Heart left ventricle (tissue), 16 donors: ENCODE measurements at regions not wholly inside any gene's neighbourhood (a gene's known extent, or its start where the extent isn't known, plus 50 kb on each side); places are given as distances from the start of the nearest gene placed in this dataset.

Experiments
- ATAC-seq, 4 donors: fragments of 200-7000 bp; cut with Tn5 transposase; one replicate each; pipeline ENCODE4 v1.9.1; 2020 to 2022; ENCODE audit warnings: moderate library complexity in 4 of 4, mild to moderate bottlenecking in 3 of 4, moderate number of reproducible peaks in 1 of 4
- DNase-seq, 5 donors: peaks; one replicate each; pipeline ENCODE4 v3.0.0-alpha.2; 2020
- H3K27ac ChIP-seq, 12 donors: fragments of 200-600 bp; sonication (generic) in 4 of 12; one replicate each; pipeline versions ENCODE4 v1.5.0 to v1.8.0; 2016 to 2022; ENCODE audit warnings: mild to moderate bottlenecking in 2 of 12
- H3K27me3 ChIP-seq, 9 donors: fragments of 200-600 bp; sonication (generic) in 2 of 9; one replicate each; pipeline versions ENCODE4 v1.5.1 to v1.8.0; 2016 to 2022; ENCODE audit warnings: mild to moderate bottlenecking in 3 of 9
- H3K36me3 ChIP-seq, 9 donors: fragments of 200-600 bp; sonication (generic) in 2 of 9; one replicate each; pipeline versions ENCODE4 v1.5.0 to v1.8.0; 2018 to 2022; ENCODE audit warnings: mild to moderate bottlenecking in 2 of 9
- H3K4me1 ChIP-seq, 12 donors: fragments of 200-600 bp; sonication (generic) in 4 of 12; one replicate each; pipeline versions ENCODE4 v1.5.0 to v1.8.0; 2016 to 2022; ENCODE audit warnings: mild to moderate bottlenecking in 3 of 12
- H3K4me3 ChIP-seq, 12 donors: fragments of 200-600 bp; sonication (generic) in 4 of 12; one replicate each; pipeline versions ENCODE4 v1.5.0 to v1.8.0; 2017 to 2022; ENCODE audit warnings: mild to moderate bottlenecking in 9 of 12, moderate library complexity in 4 of 12
- H3K9me3 ChIP-seq, 12 donors: fragments of 200-600 bp; sonication (generic) in 4 of 12; one replicate each; pipeline versions ENCODE4 v1.5.0 to v1.8.0; 2016 to 2022; ENCODE audit warnings: mild to moderate bottlenecking in 1 of 12
- POLR2A ChIP-seq, 2 donors: fragments of 450-650 bp; IDR thresholded peaks; one replicate each; pipeline ENCODE4 v1.6.1; 2017; ENCODE audit warnings: antibody characterized with exemption in 2 of 2, mild to moderate bottlenecking in 2 of 2, moderate library complexity in 2 of 2
- WGBS, 4 donors: extraction: QIAGEN DNeasy Blood & Tissue Kit in 2 of 4; methylation state at CpG; one replicate each; pipeline versions ENCODE4 v1.1.5 to v1.1.7; 2013 to 2018; 5-methylcytosine and 5-hydroxymethylcytosine counted together
- intact Hi-C, 10 donors: fragments of 100-400 bp; cut with DNase I; formaldehyde crosslinking; loops; one replicate each; pipeline versions ENCODE4 v1.11.1 to v1.14.2; 2022
- TF ChIP-seq, protein P1 (sequence below), 12 donors: fragments of 200-600 bp; sonication (generic) in 4 of 12; IDR thresholded peaks; one replicate each; pipeline versions ENCODE4 v1.5.0 to v1.8.0; 2018 to 2022; ENCODE audit warnings: antibody characterized with exemption in 12 of 12, mild to moderate bottlenecking in 5 of 12
- donor health status: ischemic (EF 13 %, LVEDD 7.1; RV severe dilation, severe dysfunction).
- donor health status: healthy with polysubstance abuse.
- donor health status: DM: no; HTN: yes; CAD: no.
- donor health status: DM: no; HTN: no; CAD: no.
- donor health status: ischemic (EF 25% LVEDD 6.9; RV normal size, moderate dysfunction).
- donor health status: ischemic (EF 25% LVEDD 5.7; RV mildly dilated, moderate dysfunction).
- donor health status: healthy.
- donor health status: DM: yes; HTN: yes; CAD: no.
- donor health status: ischemic (EF 35%, LVEDD 5.7; RV mildly dilated, moderate dysfunction).
- donor health status: nonischemic (EF 11% LVEDD 7.7; RV severe dilation, severe dysfunction).
- donor health status: DM: yes; HTN: yes; CAD: no.
- donor health status: PGD.
- donor health status: ischemic (EF 29% LVEDD 5.4; RV normal size, mild dysfunction).
- donor health status: nonischemic (EF 23%, LVEDD 6.1; RV moderate dilation, normal function).

DNA sequence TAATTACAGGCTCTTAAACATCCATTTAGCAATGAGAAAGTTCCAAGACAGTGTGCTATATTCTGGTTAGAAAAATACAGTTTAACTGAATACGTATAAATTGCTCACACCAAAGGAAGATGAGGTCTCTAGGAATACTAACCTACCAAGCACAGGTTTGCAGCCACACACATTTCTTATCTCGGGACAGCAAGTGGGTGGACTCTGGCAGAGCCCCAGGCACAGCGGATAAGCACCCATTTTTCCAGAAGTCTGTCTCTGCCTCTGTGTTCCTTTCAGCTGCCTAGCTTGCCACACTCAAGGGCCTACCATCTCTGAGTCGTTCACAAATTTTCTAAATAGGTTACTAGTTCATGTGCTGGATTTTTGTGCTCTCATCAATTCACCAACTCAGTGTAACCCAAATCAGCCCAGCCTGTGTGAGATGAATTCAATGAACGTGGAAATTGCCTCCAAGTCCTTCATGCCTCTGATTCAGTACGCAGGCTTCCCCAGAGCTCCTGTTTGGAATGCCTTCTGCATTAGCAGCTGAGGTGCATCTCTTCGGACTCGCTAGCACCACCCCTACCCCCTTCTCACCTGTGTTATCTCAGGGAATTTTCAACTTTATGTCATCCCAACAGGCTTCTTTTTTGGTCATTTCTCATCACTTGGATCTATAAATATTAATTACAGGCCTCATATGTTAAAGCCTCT lies 581.0 kb upstream of the CDH11 start:
- DNase-seq (no peak), ATAC-seq (no peak)
- TF ChIP-seq POLR2A (IDR thresholded peaks at IDR 0.05): no peak
- TF ChIP-seq, protein P1, sequence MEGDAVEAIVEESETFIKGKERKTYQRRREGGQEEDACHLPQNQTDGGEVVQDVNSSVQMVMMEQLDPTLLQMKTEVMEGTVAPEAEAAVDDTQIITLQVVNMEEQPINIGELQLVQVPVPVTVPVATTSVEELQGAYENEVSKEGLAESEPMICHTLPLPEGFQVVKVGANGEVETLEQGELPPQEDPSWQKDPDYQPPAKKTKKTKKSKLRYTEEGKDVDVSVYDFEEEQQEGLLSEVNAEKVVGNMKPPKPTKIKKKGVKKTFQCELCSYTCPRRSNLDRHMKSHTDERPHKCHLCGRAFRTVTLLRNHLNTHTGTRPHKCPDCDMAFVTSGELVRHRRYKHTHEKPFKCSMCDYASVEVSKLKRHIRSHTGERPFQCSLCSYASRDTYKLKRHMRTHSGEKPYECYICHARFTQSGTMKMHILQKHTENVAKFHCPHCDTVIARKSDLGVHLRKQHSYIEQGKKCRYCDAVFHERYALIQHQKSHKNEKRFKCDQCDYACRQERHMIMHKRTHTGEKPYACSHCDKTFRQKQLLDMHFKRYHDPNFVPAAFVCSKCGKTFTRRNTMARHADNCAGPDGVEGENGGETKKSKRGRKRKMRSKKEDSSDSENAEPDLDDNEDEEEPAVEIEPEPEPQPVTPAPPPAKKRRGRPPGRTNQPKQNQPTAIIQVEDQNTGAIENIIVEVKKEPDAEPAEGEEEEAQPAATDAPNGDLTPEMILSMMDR (IDR thresholded peaks at IDR 0.05): no peak
- 67 to 74% (median 73%) methylated on average over 8 of the region's 8 CpGs for WGBS, 4 donors
- Histone ChIP-seq H3K4me1 (peaks cover 0 to 8% (median 0%) of the 10 kb centered on the region in 12 donors), H3K36me3 (no peaks in the 10 kb centered on the region), H3K27me3 (no peaks in the 10 kb centered on the region), H3K27ac (no peak overlapping the region), H3K9me3 (no peaks in the 10 kb centered on the region), H3K4me3 (no peak overlapping the region)
- intact Hi-C loops: no loop called here

DNA sequence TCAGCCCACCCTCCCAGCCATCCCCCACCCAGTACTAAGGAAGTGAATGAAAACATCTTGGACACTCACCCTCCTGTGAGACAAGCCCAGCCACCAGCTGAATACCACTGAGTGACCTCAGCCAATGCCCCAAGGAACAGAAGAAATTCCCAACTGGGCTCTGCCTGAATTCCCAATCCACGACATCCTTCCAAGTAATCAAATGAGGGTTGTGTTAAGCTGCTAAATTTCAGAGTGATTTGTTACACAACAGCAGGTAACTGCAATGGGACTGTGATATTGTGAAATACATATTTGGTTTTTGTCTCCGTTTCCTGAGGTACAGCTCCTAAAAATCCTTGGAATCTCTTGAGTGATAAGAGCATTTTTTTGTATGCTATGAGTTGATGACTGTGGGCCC lies 578.7 kb upstream of the CDH11 start:
- Histone ChIP-seq H3K27ac (no peak overlapping the region), H3K27me3 (no peaks in the 10 kb centered on the region), H3K4me1 (peaks cover 0 to 8% (median 0%) of the 10 kb centered on the region in 12 donors), H3K4me3 (no peak overlapping the region), H3K9me3 (no peaks in the 10 kb centered on the region), H3K36me3 (no peaks in the 10 kb centered on the region)
- TF ChIP-seq POLR2A (IDR thresholded peaks at IDR 0.05): no peak
- TF ChIP-seq, protein P1 (IDR thresholded peaks at IDR 0.05): no peak
- intact Hi-C loops: no loop called here
- DNase-seq (no peak), ATAC-seq (no peak)
- 90 to 100% (median 94%) methylated on average over 2 of the region's 2 CpGs for WGBS, 4 donors

DNA sequence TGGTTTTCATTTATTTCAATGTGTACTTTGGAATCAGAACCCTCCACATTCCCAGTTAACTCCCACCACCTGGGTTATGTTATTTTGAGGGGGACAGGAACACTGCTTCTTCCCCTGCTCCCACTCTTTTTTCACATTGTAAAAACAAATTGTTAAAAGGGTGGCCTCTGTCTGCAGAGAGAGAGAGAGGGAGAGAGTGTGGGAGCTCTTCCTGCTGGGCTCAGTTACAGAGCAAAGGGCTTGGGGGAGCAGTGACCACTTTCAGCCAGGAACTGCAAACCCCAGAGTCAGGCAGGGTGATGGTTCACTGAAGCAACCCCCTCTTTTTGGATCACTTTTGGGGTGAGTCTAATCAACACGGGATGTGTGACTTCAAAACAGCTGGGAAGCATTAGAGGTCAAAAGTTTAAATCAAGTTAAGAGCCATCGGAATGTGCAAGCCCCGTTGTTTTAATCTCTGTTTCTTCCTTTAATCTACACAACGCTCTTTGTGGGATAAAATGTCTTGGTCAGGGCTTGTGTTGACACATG lies 577.0 kb upstream of the CDH11 start:
- no peak for DNase-seq
- Histone ChIP-seq H3K9me3 (no peaks in the 10 kb centered on the region), H3K36me3 (no peaks in the 10 kb centered on the region), H3K27me3 (no peaks in the 10 kb centered on the region), H3K27ac (no peak overlapping the region), H3K4me1 (peaks cover 0 to 8% (median 0%) of the 10 kb centered on the region in 12 donors), H3K4me3 (no peak overlapping the region)
- 18 to 30% (median 25%) methylated on average over 4 of the region's 4 CpGs for WGBS, 4 donors
- intact Hi-C loops: no loop called here
- no peak for TF ChIP-seq POLR2A (IDR thresholded peaks at IDR 0.05)
- TF ChIP-seq, protein P1 (IDR thresholded peaks at IDR 0.05): no peak
- ATAC-seq: no peak

DNA sequence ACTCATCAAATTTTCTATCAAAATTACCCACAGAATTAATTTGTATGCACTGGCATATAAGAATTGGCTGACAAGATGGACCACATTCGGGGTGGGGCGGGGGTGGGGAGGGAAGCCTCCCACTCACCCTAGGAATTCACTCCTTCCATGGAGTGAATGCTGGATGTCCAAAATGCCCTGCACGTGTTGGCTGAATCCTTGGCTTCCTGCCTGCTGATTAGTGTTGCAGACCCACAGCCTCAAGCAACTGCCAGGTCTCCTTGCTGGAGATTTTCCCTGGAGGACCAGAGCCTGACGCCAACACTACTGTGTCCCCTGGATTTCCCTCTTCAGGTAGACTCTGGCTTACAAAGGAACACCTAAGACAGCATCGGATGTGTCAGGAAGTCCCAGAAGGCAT lies 575.7 kb upstream of the CDH11 start:
- intact Hi-C loops: no loop called here
- ATAC-seq (no peak), DNase-seq (no peak)
- H3K36me3 ChIP-seq: no peaks in the 10 kb centered on the region
- peaks cover 0 to 8% (median 0%) of the 10 kb centered on the region in 12 donors for H3K4me1 ChIP-seq
- no peaks in the 10 kb centered on the region for H3K27me3 ChIP-seq
- WGBS, 4 donors: 45 to 61% (median 48%) methylated on average over 5 of the region's 5 CpGs
- no peak for TF ChIP-seq POLR2A (IDR thresholded peaks at IDR 0.05)
- TF ChIP-seq, protein P1 (IDR thresholded peaks at IDR 0.05): no peak
- no peaks in the 10 kb centered on the region for H3K9me3 ChIP-seq
- H3K4me3 ChIP-seq: no peak overlapping the region
- H3K27ac ChIP-seq: no peak overlapping the region
